Neutrophil (primary cell): ENCODE measurements at regions not wholly inside any gene's neighbourhood (a gene's known extent, or its start where the extent isn't known, plus 50 kb on each side); places are given as distances from the start of the nearest gene placed in this dataset.
"Not testable (repeated sequence)": the region's sequence is repeated elsewhere in the genome, so short reads cannot be mapped to it uniquely, and the experiment has no call there.

Experiments
- H3K27ac ChIP-seq: fragments of 200-600 bp; sonication (generic); 2 replicates; pipeline ENCODE4 v1.5.1; 2016; ENCODE audit warnings: mild to moderate bottlenecking, moderate library complexity
- H3K27me3 ChIP-seq: fragments of 200-600 bp; sonication (generic); 2 replicates; pipeline ENCODE4 v1.6.0; 2016; ENCODE audit warnings: mild to moderate bottlenecking
- H3K36me3 ChIP-seq: fragments of 200-600 bp; sonication (generic); 2 replicates; pipeline ENCODE4 v1.5.1; 2017
- H3K4me1 ChIP-seq, 2 experiments: fragments of 200-600 bp in 1 of 2; sonication (generic) in 1 of 2; 1 replicate in 1 of 2; 2 replicates in 1 of 2; pipeline versions ENCODE4 v1.5.1 to v1.6.1; 2013 to 2016; ENCODE audit warnings: low read depth in 1 of 2, low read length in 1 of 2, mild to moderate bottlenecking in 1 of 2, moderate library complexity in 1 of 2; ENCODE audit not compliant: control insufficient read depth in 1 of 2, insufficient read depth in 1 of 2
- H3K4me3 ChIP-seq, 2 experiments: fragments of 200-600 bp in 1 of 2; sonication (generic) in 1 of 2; 1 replicate in 1 of 2; 2 replicates in 1 of 2; pipeline ENCODE4 v1.5.1; 2013 to 2016; ENCODE audit warnings: low read depth in 1 of 2, low read length in 1 of 2, mild to moderate bottlenecking in 1 of 2, moderate library complexity in 1 of 2
- H3K9me3 ChIP-seq: fragments of 200-600 bp; sonication (generic); 2 replicates; pipeline ENCODE4 v1.5.1; 2016
- TF ChIP-seq, protein P1 (sequence below): fragments of 200-600 bp; sonication (generic); IDR thresholded peaks from 2 replicates; pipeline ENCODE4 v1.5.1; 2016; ENCODE audit warnings: antibody characterized with exemption

DNA sequence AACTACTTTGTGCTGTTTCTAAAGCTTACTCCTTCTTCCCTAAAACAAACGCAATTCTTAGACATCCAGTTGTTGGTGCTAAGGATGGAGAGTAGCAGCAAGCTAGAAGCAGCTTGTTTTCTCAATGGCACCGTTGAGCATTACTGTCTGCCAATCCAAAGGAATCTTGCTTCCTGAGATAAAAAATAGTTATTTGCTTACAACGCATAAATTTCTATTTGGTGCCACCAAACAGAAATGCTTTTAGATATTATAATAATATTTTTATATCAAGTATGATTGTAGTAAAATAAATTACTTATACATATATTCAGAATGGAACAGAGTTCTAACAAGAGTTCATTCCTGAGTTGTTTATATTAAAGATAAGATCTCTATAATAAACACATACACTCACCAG is 434.7 kb downstream of the CPS1 start:
- H3K27ac ChIP-seq, result no peak overlapping the region
- H3K4me1 ChIP-seq, result no peaks in the 10 kb centered on the region
- no peaks in the 10 kb centered on the region for H3K36me3 ChIP-seq
- no peak overlapping the region for H3K4me3 ChIP-seq
- H3K9me3 ChIP-seq, result no peaks in the 10 kb centered on the region
- H3K27me3 ChIP-seq, result no peaks in the 10 kb centered on the region
- TF ChIP-seq, protein P1, sequence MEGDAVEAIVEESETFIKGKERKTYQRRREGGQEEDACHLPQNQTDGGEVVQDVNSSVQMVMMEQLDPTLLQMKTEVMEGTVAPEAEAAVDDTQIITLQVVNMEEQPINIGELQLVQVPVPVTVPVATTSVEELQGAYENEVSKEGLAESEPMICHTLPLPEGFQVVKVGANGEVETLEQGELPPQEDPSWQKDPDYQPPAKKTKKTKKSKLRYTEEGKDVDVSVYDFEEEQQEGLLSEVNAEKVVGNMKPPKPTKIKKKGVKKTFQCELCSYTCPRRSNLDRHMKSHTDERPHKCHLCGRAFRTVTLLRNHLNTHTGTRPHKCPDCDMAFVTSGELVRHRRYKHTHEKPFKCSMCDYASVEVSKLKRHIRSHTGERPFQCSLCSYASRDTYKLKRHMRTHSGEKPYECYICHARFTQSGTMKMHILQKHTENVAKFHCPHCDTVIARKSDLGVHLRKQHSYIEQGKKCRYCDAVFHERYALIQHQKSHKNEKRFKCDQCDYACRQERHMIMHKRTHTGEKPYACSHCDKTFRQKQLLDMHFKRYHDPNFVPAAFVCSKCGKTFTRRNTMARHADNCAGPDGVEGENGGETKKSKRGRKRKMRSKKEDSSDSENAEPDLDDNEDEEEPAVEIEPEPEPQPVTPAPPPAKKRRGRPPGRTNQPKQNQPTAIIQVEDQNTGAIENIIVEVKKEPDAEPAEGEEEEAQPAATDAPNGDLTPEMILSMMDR, result no peak

DNA sequence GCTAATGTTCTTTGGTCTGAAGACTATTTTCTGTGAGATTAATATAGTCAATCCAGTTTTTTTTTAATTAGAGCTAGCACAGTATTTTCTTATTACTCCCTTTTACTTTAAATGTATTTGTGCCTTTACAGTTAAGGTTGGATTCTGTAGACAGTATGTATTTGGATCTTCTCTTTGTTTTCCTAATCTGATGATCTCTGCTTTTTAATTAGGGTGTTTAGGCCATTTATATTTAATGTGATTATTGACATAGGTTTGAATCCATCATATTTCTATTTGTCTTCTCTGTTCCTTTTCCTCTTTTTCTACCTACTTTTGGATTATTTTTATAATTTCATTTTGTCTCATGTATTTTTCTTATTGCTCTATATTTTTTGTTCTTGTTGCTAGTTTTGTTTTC is 437.7 kb downstream of the CPS1 start:
- TF ChIP-seq, protein P1, result no peak
- Histone ChIP-seq H3K4me3 (no peak overlapping the region), H3K27me3 (no peaks in the 10 kb centered on the region), H3K4me1 (no peaks in the 10 kb centered on the region), H3K27ac (no peak overlapping the region), H3K9me3 (no peaks in the 10 kb centered on the region), H3K36me3 (no peaks in the 10 kb centered on the region)

- no peak overlapping the region for H3K27ac ChIP-seq
- H3K9me3 ChIP-seq, result no peaks in the 10 kb centered on the region
- TF ChIP-seq, protein P1, result no peak
Measured at GRCh38 chr2:210997373-210997772, 441.0 kb downstream of the CPS1 start.

DNA sequence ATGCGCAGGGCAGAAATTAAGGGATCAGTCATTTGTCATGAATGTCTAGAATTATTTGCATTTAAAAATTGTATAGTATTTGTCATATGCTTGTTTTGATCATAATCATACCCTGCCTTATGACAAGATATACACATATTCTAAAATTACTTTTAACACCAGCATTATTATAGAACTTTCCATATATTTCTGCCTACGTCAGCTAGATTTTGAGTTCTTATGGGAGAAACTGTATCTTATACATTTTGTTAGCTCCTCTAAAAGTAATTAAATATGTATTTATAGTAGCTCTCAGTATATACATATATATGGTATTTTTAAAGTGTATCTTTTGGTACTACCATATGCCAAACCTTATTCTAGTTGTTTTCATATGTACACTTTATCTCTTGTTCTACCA is 441.9 kb downstream of the CPS1 start:
- no peak overlapping the region for H3K4me3 ChIP-seq
- H3K27me3 ChIP-seq, result no peaks in the 10 kb centered on the region
- no peak overlapping the region for H3K27ac ChIP-seq
- H3K9me3 ChIP-seq, result no peaks in the 10 kb centered on the region
- TF ChIP-seq, protein P1, result no peak
- no peaks in the 10 kb centered on the region for H3K4me1 ChIP-seq
- H3K36me3 ChIP-seq, result no peaks in the 10 kb centered on the region

More at GRCh38 chr2:210997373-210997772, 441.0 kb downstream of the CPS1 start:
- Histone ChIP-seq H3K27me3 (no peaks in the 10 kb centered on the region), H3K4me3 (no peak overlapping the region), H3K4me1 (no peaks in the 10 kb centered on the region), H3K36me3 (no peaks in the 10 kb centered on the region)

- TF ChIP-seq, protein P1, result no peak
- no peak overlapping the region for H3K27ac ChIP-seq
- no peaks in the 10 kb centered on the region for H3K4me1 ChIP-seq
- no peaks in the 10 kb centered on the region for H3K9me3 ChIP-seq
- no peaks in the 10 kb centered on the region for H3K36me3 ChIP-seq
- no peak overlapping the region for H3K4me3 ChIP-seq
- no peaks in the 10 kb centered on the region for H3K27me3 ChIP-seq
Measured at GRCh38 chr2:211014376-211014775, 458.0 kb downstream of the CPS1 start.

GRCh38 chr2:211014906-211015305 is 458.5 kb downstream of the CPS1 start:
- Histone ChIP-seq H3K27ac (no peak overlapping the region), H3K27me3 (no peaks in the 10 kb centered on the region), H3K4me3 (no peak overlapping the region), H3K9me3 (no peaks in the 10 kb centered on the region), H3K4me1 (no peaks in the 10 kb centered on the region), H3K36me3 (no peaks in the 10 kb centered on the region)
- TF ChIP-seq, protein P1, result no peak

DNA sequence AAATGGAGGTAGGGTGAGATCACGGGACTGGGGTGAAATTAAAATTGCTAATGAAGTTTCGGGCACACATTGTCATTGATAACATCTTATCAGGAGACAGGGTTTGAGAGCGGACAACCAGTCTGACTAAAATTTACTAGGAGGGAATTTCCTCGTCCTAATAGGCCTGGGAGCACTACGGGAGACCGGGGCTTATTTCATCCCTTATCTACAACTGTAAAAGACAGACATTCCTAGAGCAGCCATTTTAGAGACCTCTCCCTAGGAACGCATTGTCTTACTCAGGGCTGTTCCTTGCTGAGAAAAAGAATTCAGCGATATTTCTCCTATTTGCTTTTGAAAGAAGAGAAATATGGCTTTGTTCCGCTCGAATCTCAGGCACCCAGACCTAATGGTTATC is 468.7 kb downstream of the CPS1 start:
- H3K27me3 ChIP-seq, H3K27ac ChIP-seq, H3K4me3 ChIP-seq, H3K9me3 ChIP-seq, H3K4me1 ChIP-seq, H3K36me3 ChIP-seq: not testable (repeated sequence)
